Adrenal gland (tissue), 5 donors: ENCODE measurements at regions not wholly inside any gene's neighbourhood (a gene's known extent, or its start where the extent isn't known, plus 50 kb on each side); places are given as distances from the start of the nearest gene placed in this dataset.

Source experiments
- CTCF ChIP-seq, 6 experiments: fragments of 450-650 bp in 4 of 6; fragments of 200-600 bp in 2 of 6; sonication (generic) in 1 of 6; IDR thresholded peaks; 1 replicate in 5 of 6; 2 replicates in 1 of 6; pipeline versions ENCODE4 v1.5.1 to v1.8.0; 2016 to 2021; ENCODE audit warnings: antibody characterized with exemption in 6 of 6, mild to moderate bottlenecking in 2 of 6, moderate library complexity in 1 of 6
- POLR2A ChIP-seq, 2 donors: fragments of 450-650 bp; IDR thresholded peaks; one replicate each; pipeline ENCODE4 v1.6.1; 2017; ENCODE audit warnings: antibody characterized with exemption in 2 of 2, mild to moderate bottlenecking in 2 of 2, moderate library complexity in 1 of 2
- donor health status: DM: no; HTN: no; CAD: no.

DNA sequence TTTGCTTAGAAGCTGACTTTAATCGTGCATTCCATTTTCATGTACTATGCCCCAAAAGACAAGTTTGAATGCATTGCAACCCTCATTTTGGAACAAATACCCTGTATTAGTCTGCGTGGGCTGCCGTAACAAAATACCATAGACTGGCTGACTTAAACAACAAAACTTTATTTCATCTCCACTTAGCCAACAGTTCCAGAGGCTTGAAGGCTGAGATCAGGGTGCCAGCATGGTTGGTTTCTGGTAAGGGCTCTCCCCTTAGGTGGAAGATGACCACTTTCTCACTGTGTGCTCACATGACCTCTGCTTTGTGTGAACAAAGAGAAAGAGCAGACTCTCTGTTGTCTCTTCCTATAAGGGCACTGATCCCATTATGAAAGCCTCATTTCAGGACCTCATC lies 431.7 kb upstream of the MAP3K7 start:
- no peak for TF ChIP-seq POLR2A (IDR thresholded peaks at IDR 0.05)
- TF ChIP-seq CTCF (IDR thresholded peaks at IDR 0.05), result no peak
